Activated naive CD8-positive, alpha-beta T cell treated with anti-CD3 and anti-CD28 coated beads, Interleukin-2, amount 50 U/mL, for 24 hours (primary cell): ENCODE measurements at regions not wholly inside any gene's neighbourhood (a gene's known extent, or its start where the extent isn't known, plus 50 kb on each side); places are given as distances from the start of the nearest gene placed in this dataset.
"Not testable (repeated sequence)": the region's sequence is repeated elsewhere in the genome, so short reads cannot be mapped to it uniquely, and the experiment has no call there.

ENCODE experiments used
- ATAC-seq: fragments of 150-1000 bp; cut with Tn5 transposase; one replicate; pipeline ENCODE4 v1.10.0; 2021
- DNase-seq: peaks from one replicate; pipeline ENCODE4 v3.0.0; 2021
- H3K27ac Mint-ChIP-seq: one replicate; pipeline ENCODE4 v1.8.0; 2021; ENCODE audit warnings: mild to moderate bottlenecking, mixed read lengths
- H3K27me3 Mint-ChIP-seq: one replicate; pipeline ENCODE4 v1.8.0; 2021; ENCODE audit warnings: mixed read lengths
- H3K36me3 Mint-ChIP-seq: one replicate; pipeline ENCODE4 v1.8.0; 2021; ENCODE audit warnings: low read depth, mixed read lengths
- H3K4me1 Mint-ChIP-seq: one replicate; pipeline ENCODE4 v1.8.0; 2021; ENCODE audit warnings: mixed read lengths
- H3K4me3 Mint-ChIP-seq: one replicate; pipeline ENCODE4 v1.8.0; 2021; ENCODE audit warnings: mild to moderate bottlenecking, moderate library complexity, mixed read lengths
- H3K9me3 Mint-ChIP-seq: one replicate; pipeline ENCODE4 v1.8.0; 2021; ENCODE audit warnings: mixed read lengths

DNA sequence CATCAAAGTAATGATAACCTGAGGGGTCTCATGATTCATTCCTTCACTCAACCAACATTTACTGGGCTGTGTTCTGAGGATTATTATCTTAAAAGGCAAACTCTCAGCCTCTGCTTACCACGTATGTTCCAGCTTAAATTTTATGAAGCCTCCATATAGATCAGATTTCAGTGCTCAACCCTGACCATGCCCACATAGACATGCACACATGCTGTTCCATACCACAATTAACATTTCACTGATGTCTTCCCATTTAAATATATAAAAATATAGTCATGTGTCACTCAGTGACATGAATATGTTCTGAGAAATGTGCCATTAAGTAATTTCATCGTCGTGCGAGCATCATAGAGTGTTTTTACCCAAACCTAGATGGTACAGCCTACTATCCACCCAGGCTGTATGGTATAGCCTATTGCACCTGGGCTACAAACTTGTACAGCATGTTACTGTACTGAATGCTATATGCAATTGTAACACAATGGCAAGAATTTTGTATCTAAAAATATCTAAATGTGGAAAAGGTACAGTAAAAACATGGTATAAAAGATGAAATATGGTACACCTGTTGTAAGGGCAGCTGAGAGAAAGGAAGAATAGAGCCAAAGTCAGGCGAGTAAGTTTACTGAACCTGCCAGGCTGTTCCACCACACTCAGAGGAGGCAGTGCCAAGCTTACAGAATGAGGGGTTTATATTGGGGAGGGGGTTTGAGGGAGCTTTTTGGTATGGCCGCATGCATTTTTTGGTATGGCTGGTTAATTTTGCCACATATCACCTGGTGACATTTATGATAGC, 134.7 kb upstream of the ETV3 start:
- no peak for ATAC-seq
- H3K27me3 Mint-ChIP-seq = peaks cover 10% of the 10 kb centered on the region
- no peaks in the 10 kb centered on the region for H3K4me1 Mint-ChIP-seq
- H3K4me3 Mint-ChIP-seq = no peak overlapping the region
- no peak for DNase-seq
- H3K9me3 Mint-ChIP-seq = no peaks in the 10 kb centered on the region
- no peak overlapping the region for H3K27ac Mint-ChIP-seq
- no peaks in the 10 kb centered on the region for H3K36me3 Mint-ChIP-seq

DNA sequence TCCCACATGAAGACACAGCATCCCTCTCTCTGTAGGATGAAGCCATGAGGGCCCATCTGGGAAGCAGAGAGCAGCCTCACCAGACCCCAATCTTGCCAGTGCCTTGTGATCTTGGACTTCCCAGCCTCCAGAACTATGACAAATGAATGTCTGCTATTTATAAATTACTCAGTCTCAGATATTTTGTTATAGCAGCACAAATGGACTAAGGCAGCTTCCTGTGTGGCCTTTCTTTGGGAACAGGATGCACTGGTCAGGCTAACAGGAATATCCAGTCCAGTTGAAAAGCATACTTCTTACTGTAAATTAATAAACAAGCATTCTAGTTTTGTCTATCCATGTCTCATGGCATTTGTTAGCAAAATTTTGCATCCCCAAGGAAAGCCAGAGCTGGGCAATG, 134.1 kb upstream of the ETV3 start:
- Mint-ChIP-seq H3K4me1 (no peaks in the 10 kb centered on the region), H3K36me3 (no peaks in the 10 kb centered on the region), H3K9me3 (no peaks in the 10 kb centered on the region), H3K27me3 (peaks cover 10% of the 10 kb centered on the region), H3K4me3 (no peak overlapping the region), H3K27ac (no peak overlapping the region)
- ATAC-seq (no peak), DNase-seq (no peak)

DNA sequence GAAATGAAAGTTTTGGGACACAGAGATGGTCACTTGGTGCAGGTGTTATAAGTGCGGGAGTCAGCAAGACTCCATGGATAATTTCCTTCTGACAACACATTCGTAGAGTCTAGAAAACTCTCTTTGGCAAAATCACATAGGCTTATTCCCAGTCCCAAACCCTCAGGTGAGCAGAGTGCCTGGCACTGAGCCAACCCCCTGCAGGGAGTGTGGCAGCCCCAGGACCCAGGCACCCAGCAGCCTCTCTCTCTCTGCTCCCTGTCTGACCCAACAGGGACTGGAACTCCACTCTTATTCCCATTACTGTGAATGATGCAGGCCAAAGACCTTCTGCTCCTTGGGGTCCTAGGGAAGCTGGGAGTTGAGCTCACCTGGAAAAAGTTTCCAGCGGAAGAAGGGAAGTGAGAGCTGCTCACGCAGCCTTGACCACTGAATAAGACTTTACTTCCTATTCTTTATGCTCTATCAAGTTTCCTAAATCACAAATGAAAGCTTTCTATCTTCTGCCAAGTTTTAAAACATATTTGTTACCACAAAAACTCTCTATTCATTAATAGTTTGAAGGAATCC, 132.6 kb upstream of the ETV3 start:
- no peak for DNase-seq
- no peak overlapping the region for H3K27ac Mint-ChIP-seq
- H3K4me1 Mint-ChIP-seq = no peaks in the 10 kb centered on the region
- no peak for ATAC-seq
- no peak overlapping the region for H3K4me3 Mint-ChIP-seq
- peaks cover 14% of the 10 kb centered on the region for H3K27me3 Mint-ChIP-seq
- H3K9me3 Mint-ChIP-seq = no peaks in the 10 kb centered on the region
- no peaks in the 10 kb centered on the region for H3K36me3 Mint-ChIP-seq

DNA sequence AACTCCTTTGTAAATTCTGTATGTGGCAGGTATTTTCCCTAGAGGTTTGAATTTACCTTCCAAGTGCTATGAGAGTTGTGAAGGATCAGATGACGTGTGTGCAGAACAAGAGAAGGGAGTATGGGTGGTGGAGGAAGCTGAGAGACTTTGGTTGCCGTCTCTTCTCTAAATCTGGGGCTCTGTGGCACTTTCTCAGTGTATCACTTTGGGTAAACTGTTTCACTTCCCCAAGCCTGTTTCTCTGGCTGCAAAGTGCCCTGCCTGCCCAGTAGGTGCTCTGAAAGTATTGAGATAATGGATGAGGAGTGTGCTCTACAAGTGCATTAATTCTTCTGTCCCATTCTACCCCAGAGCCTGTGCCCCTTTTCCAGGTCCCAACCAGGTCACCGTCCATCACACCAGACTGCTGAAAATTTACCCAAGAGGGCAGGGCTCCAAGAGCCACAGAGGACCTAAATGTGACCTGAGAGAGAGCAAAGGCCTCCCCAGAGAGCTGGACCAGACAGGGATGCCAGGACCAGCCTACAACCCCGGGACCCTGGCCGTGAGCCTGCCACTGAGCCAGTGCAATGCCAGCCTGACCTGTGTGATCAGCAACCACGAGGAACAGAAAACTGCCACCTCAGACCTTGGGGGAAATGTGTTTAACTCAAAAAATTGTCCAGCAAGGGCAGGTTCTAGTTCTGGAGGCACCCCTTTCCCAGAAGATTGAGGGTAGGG, 131.6 kb upstream of the ETV3 start:
- Mint-ChIP-seq H3K4me1 (no peaks in the 10 kb centered on the region), H3K36me3 (no peaks in the 10 kb centered on the region), H3K4me3 (no peak overlapping the region), H3K27me3 (peaks cover 14% of the 10 kb centered on the region), H3K9me3 (no peaks in the 10 kb centered on the region), H3K27ac (no peak overlapping the region)
- DNase-seq (no peak), ATAC-seq (no peak)

DNA sequence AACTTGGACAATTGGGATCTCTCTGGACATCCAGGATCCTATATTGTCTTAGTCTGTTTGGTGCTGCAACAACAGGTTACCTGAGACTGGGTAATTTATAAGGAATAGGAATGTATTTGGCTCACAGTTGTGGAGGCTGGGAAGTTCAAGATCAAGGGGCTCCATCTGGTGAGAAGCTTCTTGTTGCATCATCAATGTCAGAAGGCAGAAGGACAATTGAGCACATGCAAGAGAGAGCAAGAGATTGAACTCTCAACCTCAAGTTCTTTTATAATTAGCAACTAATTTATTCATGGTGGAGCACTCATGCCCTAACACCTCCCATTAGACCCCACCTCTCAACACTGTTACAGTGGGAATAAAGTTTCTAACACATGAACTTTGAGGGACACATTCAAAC, 124.7 kb upstream of the ETV3 start:
- no peak overlapping the region for H3K27ac Mint-ChIP-seq
- H3K4me1 Mint-ChIP-seq = no peaks in the 10 kb centered on the region
- H3K36me3 Mint-ChIP-seq = no peaks in the 10 kb centered on the region
- H3K9me3 Mint-ChIP-seq = peaks cover 20% of the 10 kb centered on the region
- H3K4me3 Mint-ChIP-seq = no peak overlapping the region
- H3K27me3 Mint-ChIP-seq = peaks cover 8% of the 10 kb centered on the region
- no peak for ATAC-seq
- DNase-seq = no peak

DNA sequence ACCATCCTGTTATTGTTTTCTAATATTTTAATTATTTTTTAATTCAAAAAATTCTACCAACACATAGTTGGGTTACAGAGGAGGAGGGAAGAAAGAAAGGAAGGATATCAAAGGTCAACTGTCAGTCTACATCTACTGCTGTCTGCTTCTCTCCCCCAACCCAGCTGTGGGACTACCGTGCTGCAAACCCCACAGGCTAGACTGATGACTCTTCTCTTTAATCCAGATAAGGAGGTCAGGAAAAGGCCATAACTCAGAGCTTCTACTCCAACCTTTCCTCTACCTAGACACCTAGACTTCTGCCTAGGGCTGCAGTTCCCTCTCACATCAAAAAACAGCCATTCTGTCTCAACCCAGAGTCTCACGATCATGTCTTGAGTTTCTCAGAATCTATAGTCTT, 124.2 kb upstream of the ETV3 start:
- Mint-ChIP-seq H3K27ac (no peak overlapping the region), H3K4me1 (no peaks in the 10 kb centered on the region), H3K27me3 (peaks cover 8% of the 10 kb centered on the region), H3K36me3 (no peaks in the 10 kb centered on the region), H3K9me3 (peaks cover 20% of the 10 kb centered on the region), H3K4me3 (no peak overlapping the region)
- ATAC-seq (no peak), DNase-seq (no peak)

DNA sequence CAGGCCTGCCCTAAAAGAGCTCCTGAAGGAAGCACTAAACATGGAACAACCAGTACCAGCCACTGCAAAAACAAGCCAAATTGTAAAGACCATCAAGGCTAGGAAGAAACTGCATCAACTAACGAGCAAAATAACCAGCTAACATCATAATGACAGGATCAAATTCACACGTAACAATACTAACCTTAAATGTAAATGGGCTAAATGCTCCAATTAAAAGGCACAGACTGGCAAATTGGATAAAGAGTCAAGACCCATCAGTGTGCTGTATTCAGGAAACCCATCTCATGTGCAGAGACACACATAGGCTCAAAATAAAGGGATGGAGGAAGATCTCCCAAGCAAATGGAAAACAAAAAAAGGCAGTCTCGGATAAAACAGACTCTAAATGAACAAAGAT, 117.7 kb upstream of the ETV3 start:
- H3K4me1 Mint-ChIP-seq, H3K4me3 Mint-ChIP-seq, DNase-seq, H3K36me3 Mint-ChIP-seq, H3K27ac Mint-ChIP-seq, ATAC-seq: not testable (repeated sequence)
- H3K9me3 Mint-ChIP-seq = peaks cover 10% of the 10 kb centered on the region
- H3K27me3 Mint-ChIP-seq = peaks cover 32% of the 10 kb centered on the region

DNA sequence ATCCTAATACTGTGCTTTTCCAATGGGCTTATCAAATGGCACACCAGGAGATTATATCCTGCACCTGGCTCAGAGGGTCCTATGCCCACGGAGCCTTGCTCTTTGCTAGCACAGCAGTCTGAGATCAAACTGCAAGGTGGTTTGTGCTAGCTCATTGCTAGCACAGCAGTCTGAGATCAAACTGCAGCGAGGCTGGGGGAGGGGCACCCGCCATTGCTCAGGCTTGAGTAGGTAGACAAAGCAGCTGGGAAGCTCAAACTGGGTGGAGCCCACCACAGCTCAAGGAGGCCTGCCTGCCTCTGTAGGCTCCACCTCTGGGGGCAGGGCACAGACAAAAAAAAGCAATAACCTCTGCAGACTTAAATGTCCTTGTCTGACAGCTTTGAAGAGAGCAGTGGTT, 116.0 kb upstream of the ETV3 start:
- H3K27ac Mint-ChIP-seq, ATAC-seq: not testable (repeated sequence)
- peaks cover 39% of the 10 kb centered on the region for H3K27me3 Mint-ChIP-seq

DNA sequence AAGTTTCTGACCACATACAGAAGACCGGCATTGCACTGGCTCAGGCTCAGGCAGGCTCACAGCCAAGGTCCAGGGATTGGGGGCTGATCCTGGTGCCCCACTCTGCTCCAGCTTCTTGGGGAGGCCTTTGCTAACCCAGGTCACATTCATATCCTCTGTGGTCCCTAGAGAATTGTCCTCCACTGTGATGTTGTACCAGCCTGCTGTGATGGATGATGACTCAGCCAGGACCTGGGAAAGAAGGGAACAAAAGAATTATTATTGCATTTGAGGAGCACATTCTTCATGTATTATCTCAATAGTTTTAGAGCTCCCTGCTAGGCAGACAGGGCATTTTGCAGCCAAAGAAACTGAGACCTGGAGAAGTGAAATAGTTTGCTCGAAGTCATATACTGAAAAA, 114.3 kb upstream of the ETV3 start:
- Mint-ChIP-seq H3K9me3 (no peaks in the 10 kb centered on the region), H3K4me1 (peaks cover 7% of the 10 kb centered on the region), H3K4me3 (no peak overlapping the region), H3K27ac (no peak overlapping the region), H3K27me3 (peaks cover 47% of the 10 kb centered on the region), H3K36me3 (no peaks in the 10 kb centered on the region)
- DNase-seq = no peak
- no peak for ATAC-seq

More for the DNA sequence above, 116.0 kb upstream of the ETV3 start:
- H3K4me3 Mint-ChIP-seq, H3K9me3 Mint-ChIP-seq, H3K36me3 Mint-ChIP-seq, H3K4me1 Mint-ChIP-seq, DNase-seq: not testable (repeated sequence)

DNA sequence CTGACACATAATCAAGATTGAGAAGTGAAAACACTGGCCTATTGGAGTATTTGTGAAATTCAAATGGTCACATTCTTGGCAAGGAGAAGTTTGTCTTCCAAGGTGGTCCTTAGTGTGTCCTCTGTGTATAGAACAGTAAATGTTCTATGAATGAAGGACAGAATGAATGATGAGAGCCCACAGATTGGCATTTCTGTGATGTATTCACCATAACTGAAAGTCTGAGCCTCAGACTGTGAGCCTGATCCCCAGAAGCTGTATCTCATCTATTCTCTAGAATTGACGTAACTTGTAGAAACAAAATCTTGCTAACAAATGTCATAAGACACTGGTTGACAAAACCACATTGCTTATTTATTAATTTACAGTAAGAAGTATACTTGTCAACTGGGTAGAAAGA, 111.5 kb upstream of the ETV3 start:
- DNase-seq (no peak), ATAC-seq (no peak)
- Mint-ChIP-seq H3K36me3 (no peaks in the 10 kb centered on the region), H3K9me3 (peaks cover 4% of the 10 kb centered on the region), H3K4me3 (no peak overlapping the region), H3K4me1 (peaks cover 7% of the 10 kb centered on the region), H3K27me3 (peaks cover 59% of the 10 kb centered on the region), H3K27ac (no peak overlapping the region)

DNA sequence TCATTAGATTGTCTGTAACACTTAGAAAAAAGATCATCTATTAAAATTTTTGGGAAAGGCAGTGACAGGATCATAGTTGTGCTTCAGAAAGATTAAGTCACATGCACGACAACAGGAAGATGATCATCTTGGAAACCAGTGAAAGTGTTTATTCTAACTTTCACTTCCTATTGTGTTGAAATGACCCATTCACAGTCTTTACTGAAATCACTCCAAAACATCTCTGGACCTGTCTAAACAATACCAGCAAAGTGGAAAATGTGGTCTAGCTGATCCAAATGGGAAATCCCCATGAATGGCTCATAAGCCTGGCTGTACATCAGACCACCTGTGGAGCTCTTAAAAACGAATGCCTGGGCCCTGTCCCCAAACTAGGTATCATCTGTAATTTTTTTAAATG, 111.1 kb upstream of the ETV3 start:
- peak; percentile 92 for ATAC-seq
- peaks cover 7% of the 10 kb centered on the region for H3K4me1 Mint-ChIP-seq
- H3K36me3 Mint-ChIP-seq = no peaks in the 10 kb centered on the region
- no peak overlapping the region for H3K4me3 Mint-ChIP-seq
- DNase-seq = no peak
- peaks cover 60% of the 10 kb centered on the region for H3K27me3 Mint-ChIP-seq
- H3K27ac Mint-ChIP-seq = no peak overlapping the region
- H3K9me3 Mint-ChIP-seq = peaks cover 4% of the 10 kb centered on the region

DNA sequence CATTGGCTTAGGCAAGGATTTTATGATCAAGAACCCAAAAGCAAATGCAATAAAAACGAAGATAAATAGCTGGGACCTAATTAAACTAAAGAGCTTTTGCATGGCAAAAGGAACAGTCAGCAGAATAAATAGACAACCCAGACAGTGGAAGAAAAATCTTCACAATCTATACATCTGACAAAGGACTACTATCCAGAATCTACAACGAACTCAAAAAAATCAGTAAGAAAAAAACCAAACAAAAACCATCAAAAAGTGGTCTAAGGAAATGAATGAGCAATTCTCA, 109.5 kb upstream of the ETV3 start:
- not testable (repeated sequence) for H3K4me1 Mint-ChIP-seq, ATAC-seq, H3K4me3 Mint-ChIP-seq, H3K9me3 Mint-ChIP-seq, H3K36me3 Mint-ChIP-seq, DNase-seq, H3K27ac Mint-ChIP-seq
- peaks cover 54% of the 10 kb centered on the region for H3K27me3 Mint-ChIP-seq

DNA sequence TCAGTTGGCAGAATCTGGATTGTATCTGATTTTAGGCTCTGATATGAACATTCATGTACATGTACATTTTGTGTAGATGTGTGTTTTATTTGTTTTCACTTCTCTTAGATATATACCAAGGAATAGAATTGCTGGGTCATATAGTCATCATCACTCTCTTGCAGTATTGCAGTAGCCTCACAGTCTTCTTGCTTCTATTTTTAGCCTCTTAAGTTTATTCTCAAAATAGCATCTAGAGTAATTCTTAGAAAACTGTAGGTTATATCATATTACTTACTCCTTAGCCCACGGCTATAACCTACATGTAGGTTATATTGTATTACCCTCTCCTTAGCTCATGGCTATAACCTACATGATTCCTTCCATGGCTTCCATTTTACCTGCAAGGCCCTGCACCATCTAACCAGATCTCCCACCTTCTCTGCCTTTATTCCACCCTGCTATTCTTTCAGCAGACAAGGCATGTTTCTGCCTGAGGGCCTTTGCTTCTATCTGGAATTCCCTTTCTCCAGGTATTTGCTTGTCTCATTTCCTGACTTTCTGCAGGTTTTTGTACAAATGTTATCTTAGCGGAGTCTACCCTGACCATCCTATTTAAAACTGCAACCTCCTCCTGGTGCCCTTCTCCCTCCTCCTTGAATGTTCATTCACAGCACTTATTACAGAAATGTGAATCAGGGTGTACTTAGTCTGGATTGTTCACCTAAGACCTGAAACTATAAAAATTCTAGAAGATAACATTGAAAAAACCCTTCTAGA, 109.0 kb upstream of the ETV3 start:
- H3K4me3 Mint-ChIP-seq = no peak overlapping the region
- H3K27me3 Mint-ChIP-seq = peaks cover 50% of the 10 kb centered on the region
- H3K9me3 Mint-ChIP-seq = peaks cover 6% of the 10 kb centered on the region
- DNase-seq (no peak), ATAC-seq (no peak)
- H3K4me1 Mint-ChIP-seq = peaks cover 7% of the 10 kb centered on the region
- H3K27ac Mint-ChIP-seq = no peak overlapping the region
- no peaks in the 10 kb centered on the region for H3K36me3 Mint-ChIP-seq

DNA sequence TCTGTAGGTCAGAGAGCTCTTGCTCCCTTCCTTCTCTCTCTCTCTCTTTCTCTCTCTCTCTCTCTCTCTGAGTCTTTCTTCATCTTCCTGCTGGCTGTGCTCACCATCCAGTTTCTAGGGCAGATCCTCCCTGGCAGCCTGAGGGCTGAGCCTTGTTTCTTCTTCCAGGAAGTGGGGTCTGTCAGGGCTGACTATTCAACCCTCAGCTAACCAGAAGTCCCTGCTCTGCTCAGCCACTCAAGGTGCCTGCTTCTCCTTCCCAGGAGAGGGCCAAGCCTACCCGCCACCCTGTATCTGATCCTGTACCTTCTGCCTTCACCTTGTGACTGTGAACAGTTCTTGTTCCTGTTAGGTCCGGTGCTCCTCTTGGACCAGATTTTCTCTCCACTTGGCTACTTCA, 107.6 kb upstream of the ETV3 start:
- H3K36me3 Mint-ChIP-seq = no peaks in the 10 kb centered on the region
- peaks cover 7% of the 10 kb centered on the region for H3K4me1 Mint-ChIP-seq
- H3K27ac Mint-ChIP-seq = no peak overlapping the region
- ATAC-seq (no peak), DNase-seq (no peak)
- peaks cover 40% of the 10 kb centered on the region for H3K27me3 Mint-ChIP-seq
- H3K9me3 Mint-ChIP-seq = peaks cover 6% of the 10 kb centered on the region
- H3K4me3 Mint-ChIP-seq = no peak overlapping the region

DNA sequence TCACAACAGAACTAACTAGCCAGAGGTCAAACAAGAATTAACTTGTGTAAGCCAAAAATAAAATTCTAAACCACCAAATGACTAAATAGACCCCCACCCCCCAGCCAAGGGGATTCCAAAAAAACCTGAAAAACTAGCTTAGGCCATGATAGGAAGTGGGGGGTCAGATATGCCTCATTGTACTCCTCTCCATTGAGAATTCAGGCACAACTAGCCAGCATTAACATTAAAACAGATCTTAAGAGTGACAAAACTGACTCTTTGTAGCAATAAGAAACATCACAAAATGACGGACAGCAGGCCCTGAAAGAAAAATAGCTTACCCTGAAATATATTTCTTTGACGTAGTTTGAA, 103.0 kb upstream of the ETV3 start:
- Mint-ChIP-seq H3K27ac (no peak overlapping the region), H3K4me3 (no peak overlapping the region), H3K27me3 (peaks cover 23% of the 10 kb centered on the region), H3K4me1 (no peaks in the 10 kb centered on the region), H3K36me3 (no peaks in the 10 kb centered on the region), H3K9me3 (peaks cover 3% of the 10 kb centered on the region)
- ATAC-seq = no peak
- no peak for DNase-seq
